HCT116 (cell line): ENCODE measurements at regions not wholly inside any gene's neighbourhood (a gene's known extent, or its start where the extent isn't known, plus 50 kb on each side); places are given as distances from the start of the nearest gene placed in this dataset.

Experiments
- ATAC-seq: fragments of 200-7000 bp; cut with Tn5 transposase; 2 replicates; pipeline ENCODE4 v1.9.1; 2020; ENCODE audit warnings: mild to moderate bottlenecking, moderate library complexity
- BruUV-seq: library from RNA; stranded (reverse); fragments of 400-500 nt; replicated peaks from 2 replicates; lab custom pipeline; 2021; lab: Mats Ljungman, UMichigan
- CTCF ChIA-PET: fragments of 300-600 bp; sonication (Branson Sonifier 250); formaldehyde crosslinking; loops from one replicate; lab custom pipeline; 2021; ENCODE audit warnings: antibody characterized with exemption; lab: Charles Lee
- POLR2A ChIA-PET: fragments of 300-600, 350-600 bp; sonication (Branson Sonifier 250); formaldehyde crosslinking; loops from one replicate; lab custom pipeline; 2021; ENCODE audit warnings: antibody characterized with exemption; lab: Charles Lee
- RAD21 ChIA-PET, 2 experiments: fragments of 300-600 bp; sonication (Branson Sonifier 250); formaldehyde crosslinking; loops; one replicate each; lab custom pipeline; 2023; ENCODE audit warnings: low total read pairs in 2 of 2; ENCODE audit not compliant: uncharacterized antibody in 2 of 2, unreplicated experiment in 2 of 2, low non-redundant PET in 1 of 2; lab: Charles Lee
- DNase-seq: peaks from one replicate; pipeline ENCODE4 v3.0.0-alpha.2; 2010; ENCODE audit warnings: low read depth, low spot score
- H2AFZ ChIP-seq: fragments of 200-600 bp; shearing (Covaris generic), sonication (generic); 2 replicates; pipeline ENCODE4 v1.6.1; 2017; ENCODE audit warnings: low read depth, mixed run types, mixed read lengths, antibody characterized with exemption, low read length; ENCODE audit not compliant: poor library complexity, severe bottlenecking
- H3K27ac ChIP-seq: 2 replicates; pipeline ENCODE4 v1.5.1; 2012; ENCODE audit warnings: low read depth, low read length
- H3K27me3 ChIP-seq: fragments of 200-600 bp; sonication (generic); 2 replicates; pipeline ENCODE4 v1.6.1; 2016; ENCODE audit warnings: mixed run types, low read length, mixed read lengths; ENCODE audit not compliant: insufficient read depth
- H3K36me3 ChIP-seq, 2 experiments: fragments of 200-500 bp in 1 of 2; fragments of 200-600 bp in 1 of 2; sonication (Bioruptor generic) in 1 of 2; sonication (generic) in 1 of 2; 2 replicates each; pipeline versions ENCODE4 v1.5.1 to v1.6.1; 2014 to 2016; ENCODE audit warnings: low read length in 2 of 2, inconsistent platforms in 1 of 2, mixed read lengths in 1 of 2, mixed run types in 1 of 2; ENCODE audit not compliant: insufficient read depth in 2 of 2, control insufficient read depth in 1 of 2
- H3K4me1 ChIP-seq, 2 experiments: fragments of 200-600 bp in 1 of 2; sonication (generic) in 1 of 2; 2 replicates each; pipeline versions ENCODE4 v1.5.1 to v1.6.1; 2012 to 2017; ENCODE audit warnings: low read length in 2 of 2, inconsistent platforms in 1 of 2, mild to moderate bottlenecking in 1 of 2, mixed read lengths in 1 of 2, mixed run types in 1 of 2, moderate library complexity in 1 of 2; ENCODE audit not compliant: insufficient read depth in 2 of 2, control insufficient read depth in 1 of 2
- H3K4me2 ChIP-seq: fragments of 200-600 bp; sonication (generic); 2 replicates; pipeline ENCODE4 v1.6.1; 2017; ENCODE audit warnings: mixed run types, low read length, mixed read lengths
- H3K4me3 ChIP-seq, 2 experiments: fragments of 200-600 bp in 1 of 2; sonication (generic) in 1 of 2; replicated peaks in 1 of 2; 2 replicates each; pipeline ENCODE4 v1.5.1; 2011 to 2016; ENCODE audit warnings: low read length in 2 of 2, control low read depth in 1 of 2, low read depth in 1 of 2, mild to moderate bottlenecking in 1 of 2, mixed read lengths in 1 of 2, mixed run types in 1 of 2
- H3K79me2 ChIP-seq: fragments of 200-600 bp; sonication (generic); 2 replicates; pipeline ENCODE4 v1.6.1; 2017; ENCODE audit warnings: mild to moderate bottlenecking, mixed run types, low read length, moderate library complexity, mixed read lengths; ENCODE audit not compliant: insufficient read depth
- H3K9ac ChIP-seq: fragments of 200-600 bp; sonication (generic); 2 replicates; pipeline ENCODE4 v1.6.1; 2016; ENCODE audit warnings: low read length, mixed read lengths
- H3K9me2 ChIP-seq: fragments of 200-600 bp; sonication (generic), shearing (Covaris generic); 2 replicates; pipeline ENCODE4 v1.6.1; 2017; ENCODE audit warnings: mixed run types, mild to moderate bottlenecking, moderate library complexity; ENCODE audit not compliant: insufficient read depth
- H3K9me3 ChIP-seq, 2 experiments: fragments of 200-500 bp in 1 of 2; fragments of 200-600 bp in 1 of 2; sonication (Bioruptor generic) in 1 of 2; sonication (generic) in 1 of 2; 2 replicates each; pipeline ENCODE4 v1.6.1; 2014 to 2017; ENCODE audit warnings: low read length in 2 of 2, mixed read lengths in 2 of 2, inconsistent platforms in 1 of 2, low read depth in 1 of 2, mild to moderate bottlenecking in 1 of 2, mixed run types in 1 of 2, moderate library complexity in 1 of 2; ENCODE audit not compliant: control insufficient read depth in 1 of 2, insufficient read depth in 1 of 2
- H4K20me1 ChIP-seq: fragments of 200-600 bp; sonication (generic), shearing (Covaris generic); 2 replicates; pipeline ENCODE4 v1.6.1; 2017; ENCODE audit warnings: mixed run types, mild to moderate bottlenecking, moderate library complexity; ENCODE audit not compliant: insufficient read depth
- CBX3 ChIP-seq: IDR thresholded peaks from 2 replicates; pipeline ENCODE4 v1.6.1; 2012; ENCODE audit warnings: low read depth
- CEBPB ChIP-seq: IDR thresholded peaks from 2 replicates; pipeline ENCODE4 v1.6.1; 2012; ENCODE audit warnings: low read depth
- CTCF ChIP-seq, 3 experiments: fragments of 200-600 bp in 1 of 3; sonication (generic) in 1 of 3; IDR thresholded peaks in 2 of 3; conservative IDR thresholded peaks in 1 of 3; 2 replicates each; pipeline ENCODE4 v1.5.1; 2012 to 2017; ENCODE audit warnings: low read depth in 2 of 3, low read length in 2 of 3, antibody characterized with exemption in 1 of 3, borderline replicate concordance in 1 of 3, control low read depth in 1 of 3, mild to moderate bottlenecking in 1 of 3, mixed read lengths in 1 of 3, mixed run types in 1 of 3, moderate library complexity in 1 of 3; ENCODE audit not compliant: insufficient read depth in 1 of 3
- EZH2 ChIP-seq: fragments of 200-600 bp; sonication (generic); IDR thresholded peaks from 2 replicates; pipeline ENCODE4 v1.6.1; 2017; ENCODE audit warnings: antibody characterized with exemption, mixed run types
- FOSL1 ChIP-seq: IDR thresholded peaks from 2 replicates; pipeline ENCODE4 v1.6.1; 2012; ENCODE audit warnings: low read depth
- JUND ChIP-seq: IDR thresholded peaks from 2 replicates; pipeline ENCODE4 v1.6.1; 2012
- POLR2A ChIP-seq: IDR thresholded peaks from 2 replicates; pipeline ENCODE4 v1.7.0; 2011; ENCODE audit warnings: borderline replicate concordance; ENCODE audit not compliant: insufficient read depth, insufficient read length; ENCODE audit errors: extremely low read depth
- POLR2AphosphoS5 ChIP-seq: IDR thresholded peaks from 2 replicates; pipeline ENCODE4 v1.6.1; 2011; ENCODE audit warnings: mild to moderate bottlenecking, low read depth, low read length, moderate library complexity
- RAD21 ChIP-seq: IDR thresholded peaks from 2 replicates; pipeline ENCODE4 v1.6.1; 2012; ENCODE audit warnings: low read depth, mild to moderate bottlenecking
- REST ChIP-seq: IDR thresholded peaks from 2 replicates; pipeline ENCODE4 v1.6.1; 2012; ENCODE audit warnings: low read depth
- SP1 ChIP-seq: IDR thresholded peaks from 2 replicates; pipeline ENCODE4 v1.6.1; 2012; ENCODE audit warnings: low read depth
- TCF7L2 ChIP-seq: IDR thresholded peaks from 2 replicates; pipeline ENCODE4 v1.7.0; 2011; ENCODE audit warnings: borderline replicate concordance, inconsistent platforms; ENCODE audit not compliant: insufficient read depth, insufficient read length; ENCODE audit errors: extremely low read depth
- YY1 ChIP-seq: IDR thresholded peaks from 2 replicates; pipeline ENCODE4 v1.6.1; 2011; ENCODE audit warnings: low read length, low read depth, moderate library complexity, mild to moderate bottlenecking; ENCODE audit not compliant: insufficient replicate concordance; ENCODE audit errors: extremely low read depth
- ZBTB33 ChIP-seq: IDR thresholded peaks from 2 replicates; pipeline ENCODE4 v1.6.1; 2011; ENCODE audit warnings: mild to moderate bottlenecking, low read length, moderate library complexity; ENCODE audit not compliant: insufficient replicate concordance; ENCODE audit errors: extremely low read depth
- ZNF274 ChIP-seq: fragments of 200-500 bp; sonication (Bioruptor generic); IDR thresholded peaks from 2 replicates; pipeline ENCODE4 v1.6.1; 2014; ENCODE audit warnings: mild to moderate bottlenecking, low read depth, low read length, inconsistent platforms
- intact Hi-C: fragments of 100-400 bp; cut with micrococcal nuclease; formaldehyde crosslinking; loops from 2 replicates; pipeline ENCODE4 v1.10.0; 2022
- TF ChIP-seq, protein P1 (sequence below): IDR thresholded peaks from 2 replicates; pipeline ENCODE4 v1.6.1; 2012

GRCh38 chr16:89038811-89039735, 54.6 kb upstream of the ACSF3 start:
- H3K36me3 ChIP-seq, result no peaks in the 10 kb centered on the region
- DNase-seq (no peak), ATAC-seq (no peak)
- H3K9ac ChIP-seq, result no peak overlapping the region
- H3K4me1 ChIP-seq, result no peaks in the 10 kb centered on the region
- H3K9me2 ChIP-seq, result no peaks in the 10 kb centered on the region
- POLR2A ChIA-PET, result no interaction called here
- intact Hi-C loops, result no loop called here
- no peak overlapping the region for H3K4me2 ChIP-seq
- H3K4me3 ChIP-seq, result no peak overlapping the region
- RAD21 ChIA-PET, result no interaction called here
- CTCF ChIA-PET, result no interaction called here
- no TSS peak for BruUV-seq
- no peaks in the 10 kb centered on the region for H3K9me3 ChIP-seq
- H2AFZ ChIP-seq, result no peak overlapping the region
- TF ChIP-seq POLR2A (no peak), ZBTB33 (no peak), CTCF (IDR thresholded peaks at IDR 0.05 in 2 of 3, conservative IDR thresholded peaks at IDR 0.05 in 1 of 3; ENCODE audit: borderline replicate concordance in 1 of 3, insufficient read depth in 1 of 3, low read depth in 2 of 3, low read length in 2 of 3) (no peak), TCF7L2 (no peak), RAD21 (no peak), EZH2 (no peak), ZNF274 (no peak), JUND (no peak), REST (no peak), SP1 (no peak), POLR2AphosphoS5 (no peak), YY1 (no peak), CEBPB (no peak), CBX3 (no peak), FOSL1 (no peak)
- TF ChIP-seq, protein P1, sequence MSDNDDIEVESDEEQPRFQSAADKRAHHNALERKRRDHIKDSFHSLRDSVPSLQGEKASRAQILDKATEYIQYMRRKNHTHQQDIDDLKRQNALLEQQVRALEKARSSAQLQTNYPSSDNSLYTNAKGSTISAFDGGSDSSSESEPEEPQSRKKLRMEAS, result no peak
- peaks cover 36% of the 10 kb centered on the region for H3K27me3 ChIP-seq
- H4K20me1 ChIP-seq, result no peaks in the 10 kb centered on the region
- H3K27ac ChIP-seq, result no peak overlapping the region
- no peaks in the 10 kb centered on the region for H3K79me2 ChIP-seq
